Neural progenitor cell (in vitro differentiated cells): ENCODE measurements at regions not wholly inside any gene's neighbourhood (a gene's known extent, or its start where the extent isn't known, plus 50 kb on each side); places are given as distances from the start of the nearest gene placed in this dataset.
"Not testable (repeated sequence)": the region's sequence is repeated elsewhere in the genome, so short reads cannot be mapped to it uniquely, and the experiment has no call there.

Source experiments
- EZH2 ChIP-seq: fragments of 200-600 bp; sonication (generic); IDR thresholded peaks from 2 replicates; pipeline ENCODE4 v1.6.1; 2017; ENCODE audit warnings: antibody characterized with exemption, mild to moderate bottlenecking, moderate library complexity
- EZH2phosphoT487 ChIP-seq: fragments of 200-600 bp; sonication (generic); IDR thresholded peaks from 2 replicates; pipeline ENCODE4 v1.6.1; 2017; ENCODE audit warnings: antibody characterized with exemption
- TF ChIP-seq, protein P1 (sequence below): fragments of 200-600 bp; sonication (generic); IDR thresholded peaks from 2 replicates; pipeline ENCODE4 v1.5.1; 2017; ENCODE audit warnings: antibody characterized with exemption, mild to moderate bottlenecking

- TF ChIP-seq, protein P1, sequence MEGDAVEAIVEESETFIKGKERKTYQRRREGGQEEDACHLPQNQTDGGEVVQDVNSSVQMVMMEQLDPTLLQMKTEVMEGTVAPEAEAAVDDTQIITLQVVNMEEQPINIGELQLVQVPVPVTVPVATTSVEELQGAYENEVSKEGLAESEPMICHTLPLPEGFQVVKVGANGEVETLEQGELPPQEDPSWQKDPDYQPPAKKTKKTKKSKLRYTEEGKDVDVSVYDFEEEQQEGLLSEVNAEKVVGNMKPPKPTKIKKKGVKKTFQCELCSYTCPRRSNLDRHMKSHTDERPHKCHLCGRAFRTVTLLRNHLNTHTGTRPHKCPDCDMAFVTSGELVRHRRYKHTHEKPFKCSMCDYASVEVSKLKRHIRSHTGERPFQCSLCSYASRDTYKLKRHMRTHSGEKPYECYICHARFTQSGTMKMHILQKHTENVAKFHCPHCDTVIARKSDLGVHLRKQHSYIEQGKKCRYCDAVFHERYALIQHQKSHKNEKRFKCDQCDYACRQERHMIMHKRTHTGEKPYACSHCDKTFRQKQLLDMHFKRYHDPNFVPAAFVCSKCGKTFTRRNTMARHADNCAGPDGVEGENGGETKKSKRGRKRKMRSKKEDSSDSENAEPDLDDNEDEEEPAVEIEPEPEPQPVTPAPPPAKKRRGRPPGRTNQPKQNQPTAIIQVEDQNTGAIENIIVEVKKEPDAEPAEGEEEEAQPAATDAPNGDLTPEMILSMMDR: not testable (repeated sequence)
- not testable (repeated sequence) for TF ChIP-seq EZH2phosphoT487, EZH2
These were observed 891.3 kb upstream of the EPHA5 start for GRCh38 chr4:66561465-66562053.
